Neuronal stem cell (in vitro differentiated cells): ENCODE measurements at regions not wholly inside any gene's neighbourhood (a gene's known extent, or its start where the extent isn't known, plus 50 kb on each side); places are given as distances from the start of the nearest gene placed in this dataset.
A peak's percentile ranks its signal among the peaks of the same experiment; 100 is the strongest.

ENCODE experiments used
- DNase-seq: peaks from one replicate; pipeline ENCODE4 v3.0.0-alpha.2; 2013; ENCODE audit warnings: low spot score
- H2AFZ ChIP-seq: one replicate; pipeline ENCODE4 v1.6.1; 2013; ENCODE audit warnings: mild to moderate bottlenecking, low read length, inconsistent platforms
- H2AK5ac ChIP-seq: 2 replicates; pipeline ENCODE4 v1.6.1; 2013; ENCODE audit warnings: low read depth, mild to moderate bottlenecking, inconsistent platforms, low read length, moderate library complexity, mixed read lengths
- H2BK120ac ChIP-seq: 2 replicates; pipeline ENCODE4 v1.6.1; 2013; ENCODE audit warnings: low read depth, mild to moderate bottlenecking, inconsistent platforms, low read length, moderate library complexity, mixed read lengths
- H2BK12ac ChIP-seq: one replicate; pipeline ENCODE4 v1.6.1; 2013; ENCODE audit warnings: low read length, inconsistent platforms
- H2BK15ac ChIP-seq: 2 replicates; pipeline ENCODE4 v1.6.1; 2013; ENCODE audit warnings: mild to moderate bottlenecking, low read length, inconsistent platforms, mixed read lengths
- H2BK5ac ChIP-seq: one replicate; pipeline ENCODE4 v1.6.1; 2013; ENCODE audit warnings: inconsistent platforms, mild to moderate bottlenecking, low read length, moderate library complexity
- H3K14ac ChIP-seq: one replicate; pipeline ENCODE4 v1.6.1; 2013; ENCODE audit warnings: low read length, inconsistent platforms
- H3K18ac ChIP-seq: 2 replicates; pipeline ENCODE4 v1.6.1; 2013; ENCODE audit warnings: low read length, inconsistent platforms
- H3K23ac ChIP-seq: 2 replicates; pipeline ENCODE4 v1.6.1; 2013; ENCODE audit warnings: low read depth, mild to moderate bottlenecking, mixed read lengths, low read length, inconsistent platforms; ENCODE audit not compliant: poor library complexity
- H3K27ac ChIP-seq: replicated peaks from 3 replicates; pipeline ENCODE4 v1.5.1; 2013; ENCODE audit warnings: low read length, inconsistent platforms
- H3K27me3 ChIP-seq, 3 experiments: 2 replicates each; pipeline ENCODE4 v1.6.1; 2013; ENCODE audit warnings: low read length in 3 of 3, mild to moderate bottlenecking in 2 of 3, inconsistent platforms in 1 of 3, low read depth in 1 of 3, mixed read lengths in 1 of 3, moderate library complexity in 1 of 3; ENCODE audit not compliant: control insufficient read depth in 3 of 3, insufficient read depth in 3 of 3
- H3K36me3 ChIP-seq, 2 donors: replicated peaks in 1 of 2; 2 replicates each; pipeline ENCODE4 v1.6.1; 2013; ENCODE audit warnings: low read length in 2 of 2; ENCODE audit not compliant: control insufficient read depth in 2 of 2, insufficient read depth in 2 of 2
- H3K4ac ChIP-seq: 2 replicates; pipeline ENCODE4 v1.6.1; 2013; ENCODE audit warnings: inconsistent platforms, mild to moderate bottlenecking, low read length, moderate library complexity
- H3K4me1 ChIP-seq, 2 donors: 1 replicate in 1 of 2; 2 replicates in 1 of 2; pipeline ENCODE4 v1.6.1; 2013; ENCODE audit warnings: low read length in 2 of 2, low read depth in 1 of 2; ENCODE audit not compliant: control insufficient read depth in 2 of 2, insufficient read depth in 1 of 2
- H3K4me2 ChIP-seq: one replicate; pipeline ENCODE4 v1.6.1; 2013; ENCODE audit warnings: mild to moderate bottlenecking, low read length, inconsistent platforms; ENCODE audit not compliant: insufficient read depth, poor library complexity, severe bottlenecking
- H3K4me3 ChIP-seq, 2 donors: 2 replicates each; pipeline ENCODE4 v1.5.1; 2013; ENCODE audit warnings: low read length in 2 of 2, mild to moderate bottlenecking in 2 of 2, inconsistent platforms in 1 of 2, moderate library complexity in 1 of 2
- H3K79me1 ChIP-seq: one replicate; pipeline ENCODE4 v1.6.1; 2013; ENCODE audit warnings: low read depth, mild to moderate bottlenecking, inconsistent platforms, low read length, moderate library complexity
- H3K9ac ChIP-seq: one replicate; pipeline ENCODE4 v1.6.1; 2013; ENCODE audit warnings: mild to moderate bottlenecking, low read depth, low read length, inconsistent platforms; ENCODE audit not compliant: poor library complexity
- H3K9me3 ChIP-seq, 2 donors: replicated peaks in 1 of 2; 2 replicates each; pipeline versions ENCODE3 to v1.6.1; 2013; ENCODE audit warnings: low read length in 2 of 2, mild to moderate bottlenecking in 2 of 2, inconsistent platforms in 1 of 2, low read depth in 1 of 2, mixed read lengths in 1 of 2, moderate library complexity in 1 of 2; ENCODE audit not compliant: control insufficient read depth in 2 of 2, insufficient read depth in 1 of 2
- H4K8ac ChIP-seq: one replicate; pipeline ENCODE4 v1.6.1; 2013; ENCODE audit warnings: low read depth, mild to moderate bottlenecking, inconsistent platforms, low read length, moderate library complexity
- H4K91ac ChIP-seq: one replicate; pipeline ENCODE4 v1.6.1; 2013; ENCODE audit warnings: low read length, low read depth, mild to moderate bottlenecking, inconsistent platforms; ENCODE audit not compliant: poor library complexity
- WGBS, 2 donors: extraction: QIAGEN DNeasy Blood & Tissue Kit; methylation state at CpG; one replicate each; pipeline ENCODE4 v1.1.7; 2013; ENCODE audit warnings: missing lambda C conversion rate in 2 of 2, mixed read lengths in 1 of 2; ENCODE audit not compliant: insufficient read length in 2 of 2, insufficient replicate concordance in 1 of 2; ENCODE audit errors: extremely low coverage in 2 of 2; 5-methylcytosine and 5-hydroxymethylcytosine counted together

DNA sequence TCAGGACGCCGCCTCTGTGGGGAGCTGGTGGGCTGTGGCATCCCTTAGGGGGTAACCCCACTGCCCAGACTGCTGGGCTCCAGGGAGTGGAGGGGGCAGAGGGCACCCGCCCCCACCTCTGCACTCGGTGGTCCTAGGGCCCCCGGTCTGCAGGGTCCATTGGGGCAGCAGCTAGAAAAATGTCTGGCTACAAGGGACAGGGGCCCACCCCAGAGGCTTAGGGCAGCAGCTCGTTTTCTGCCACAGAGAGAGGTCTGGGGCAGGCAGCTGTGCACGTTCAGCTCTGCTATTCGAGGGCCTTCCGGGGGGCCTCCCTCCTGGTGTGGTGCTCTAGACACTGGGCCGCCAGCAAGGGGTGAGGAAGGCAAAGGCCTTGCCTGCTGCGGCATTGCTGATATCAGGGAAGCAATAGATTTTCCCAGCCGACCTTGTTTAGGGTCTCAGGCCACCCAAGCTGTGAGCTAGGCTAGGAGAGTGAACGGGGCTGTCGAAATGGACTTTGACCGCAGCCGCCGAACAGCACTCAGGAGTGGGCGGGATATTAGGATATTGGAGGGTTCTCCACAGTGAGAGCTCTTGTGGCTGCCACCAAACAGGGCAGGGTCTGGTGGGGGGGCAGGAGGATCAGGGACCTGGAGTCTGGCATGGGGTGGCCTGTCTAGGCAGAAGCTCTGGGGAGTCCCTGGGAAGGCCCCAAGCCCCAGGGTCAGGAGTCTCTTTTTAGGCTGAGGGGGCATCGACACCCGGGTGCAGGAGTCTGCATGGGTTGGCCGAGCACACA is 61.4 kb upstream of the KLF13 start:
- no peak overlapping the region for H3K23ac ChIP-seq
- H3K4me1 ChIP-seq: peaks cover 0 to 9% of the 10 kb centered on the region in 2 donors
- H4K91ac ChIP-seq: no peak overlapping the region
- no peak overlapping the region for H2BK15ac ChIP-seq
- no peak overlapping the region for H3K9ac ChIP-seq
- no peak overlapping the region for H2AFZ ChIP-seq
- no peak overlapping the region for H4K8ac ChIP-seq
- no peak overlapping the region for H3K27ac ChIP-seq
- H3K4me2 ChIP-seq: no peak overlapping the region
- H3K27me3 ChIP-seq: peaks cover 0 to 19% (median 0%) of the 10 kb centered on the region in 3 experiments
- no CpG with 5 or more reads among the region's 21 CpGs for WGBS, 2 donors
- H2BK5ac ChIP-seq: no peak overlapping the region
- no peak for DNase-seq
- peak overlapping the region; percentile 67 for H3K18ac ChIP-seq
- H3K14ac ChIP-seq: peak overlapping the region; percentile 9
- no peak overlapping the region for H3K4ac ChIP-seq
- H2BK12ac ChIP-seq: no peak overlapping the region
- peak overlapping the region; percentile 54 for H2AK5ac ChIP-seq
- no peak overlapping the region for H2BK120ac ChIP-seq
- H3K4me3 ChIP-seq: no peak overlapping the region
- H3K36me3 ChIP-seq: no peaks in the 10 kb centered on the region
- H3K9me3 ChIP-seq: no peaks in the 10 kb centered on the region
- no peaks in the 10 kb centered on the region for H3K79me1 ChIP-seq

DNA sequence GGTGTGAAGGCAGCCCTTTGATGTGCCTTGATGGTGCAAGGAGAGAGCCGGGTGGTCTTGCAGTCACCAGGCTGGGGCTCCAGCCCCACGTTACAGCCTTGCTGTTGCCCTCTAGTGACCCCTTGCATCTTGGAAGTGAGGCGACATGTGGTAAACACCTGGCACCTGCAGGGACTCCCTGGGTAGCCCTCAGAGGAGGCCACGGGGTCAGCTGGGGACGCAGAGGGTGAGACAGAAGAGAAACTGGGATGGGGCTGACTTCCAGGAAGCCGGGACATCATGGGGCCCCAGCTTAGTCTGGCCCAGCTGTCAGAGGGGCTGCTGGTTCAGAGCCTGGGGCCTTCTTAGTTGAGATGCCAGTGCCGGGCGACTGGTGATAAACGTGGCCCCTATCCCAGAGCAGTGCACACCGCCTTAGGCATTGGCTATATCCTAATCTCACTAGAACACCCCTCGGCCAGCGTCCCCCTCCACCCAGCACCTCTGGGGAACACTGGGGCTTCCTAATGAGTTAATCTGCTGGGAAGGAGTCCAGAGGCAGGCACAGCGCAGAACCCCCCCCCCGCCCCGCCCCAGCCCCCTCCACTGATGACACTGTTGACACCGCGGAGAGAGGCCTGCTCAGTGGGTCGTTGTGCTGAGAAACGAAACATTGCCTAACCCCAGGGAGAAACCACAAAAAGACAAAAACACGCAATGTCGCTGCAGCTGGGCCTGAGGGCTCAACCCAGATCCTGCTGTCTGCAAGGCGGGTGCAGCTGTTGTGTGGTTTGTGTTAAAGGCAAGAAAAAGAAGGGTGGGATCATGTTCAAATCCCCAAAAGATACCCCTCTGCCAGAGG is 60.5 kb upstream of the KLF13 start:
- peak overlapping the region; percentile 44 for H3K9ac ChIP-seq
- no peak overlapping the region for H2BK120ac ChIP-seq
- peak overlapping the region; percentile 5 for H3K23ac ChIP-seq
- peak overlapping the region; percentile 14 for H3K18ac ChIP-seq
- H3K4ac ChIP-seq: no peak overlapping the region
- no peak overlapping the region for H3K27ac ChIP-seq
- no peak overlapping the region for H4K8ac ChIP-seq
- no peak overlapping the region for H2BK12ac ChIP-seq
- no peak overlapping the region for H2BK15ac ChIP-seq
- no peak overlapping the region for H3K4me2 ChIP-seq
- no peak overlapping the region for H3K4me3 ChIP-seq
- H3K27me3 ChIP-seq: peaks cover 0 to 19% (median 0%) of the 10 kb centered on the region in 3 experiments
- H3K9me3 ChIP-seq: no peaks in the 10 kb centered on the region
- H2AK5ac ChIP-seq: peak overlapping the region; percentile 54
- peak overlapping the region; percentile 49 for H2AFZ ChIP-seq
- H4K91ac ChIP-seq: no peak overlapping the region
- H2BK5ac ChIP-seq: no peak overlapping the region
- no peak overlapping the region for H3K14ac ChIP-seq
- no CpG with 5 or more reads among the region's 22 CpGs for WGBS, 2 donors
- peaks cover 0 to 10% of the 10 kb centered on the region in 2 donors for H3K4me1 ChIP-seq
- no peaks in the 10 kb centered on the region for H3K79me1 ChIP-seq
- DNase-seq: no peak
- no peaks in the 10 kb centered on the region for H3K36me3 ChIP-seq

DNA sequence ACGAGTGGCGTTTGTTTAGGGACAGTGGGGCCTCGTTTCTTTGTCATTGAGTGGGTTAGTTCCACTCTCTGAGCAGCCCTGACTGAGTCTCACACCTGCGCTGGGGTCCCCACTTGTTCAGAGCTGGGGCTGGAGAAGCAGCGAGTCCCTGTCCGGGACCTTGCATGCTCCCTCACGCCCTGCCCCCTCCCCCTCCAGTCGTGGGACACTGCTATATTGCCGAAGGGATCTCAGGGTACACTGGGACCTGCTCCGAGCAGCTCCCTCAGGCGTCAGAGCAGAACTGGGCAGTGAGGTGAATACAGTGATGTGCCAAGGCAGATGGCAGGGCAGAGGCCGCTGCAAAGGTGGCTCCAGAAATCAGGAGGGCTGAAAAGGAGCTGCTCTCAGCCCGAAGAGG is 59.9 kb upstream of the KLF13 start:
- peak overlapping the region; percentile 44 for H3K9ac ChIP-seq
- no peak overlapping the region for H2BK120ac ChIP-seq
- no peaks in the 10 kb centered on the region for H3K36me3 ChIP-seq
- H3K4me2 ChIP-seq: no peak overlapping the region
- WGBS, 2 donors: no CpG with 5 or more reads among the region's 13 CpGs
- H2BK12ac ChIP-seq: no peak overlapping the region
- no peak overlapping the region for H3K27ac ChIP-seq
- peaks cover 0 to 10% of the 10 kb centered on the region in 2 donors for H3K4me1 ChIP-seq
- peak overlapping the region; percentile 46 for H2AK5ac ChIP-seq
- peak overlapping the region; percentile 25 for H2BK5ac ChIP-seq
- H2AFZ ChIP-seq: peak overlapping the region; percentile 49
- H3K9me3 ChIP-seq: no peaks in the 10 kb centered on the region
- no peak overlapping the region for H3K14ac ChIP-seq
- no peak overlapping the region for H4K8ac ChIP-seq
- H3K23ac ChIP-seq: peak overlapping the region; percentile 5
- no peak overlapping the region for H4K91ac ChIP-seq
- H3K79me1 ChIP-seq: no peaks in the 10 kb centered on the region
- no peak for DNase-seq
- H3K4me3 ChIP-seq: no peak overlapping the region
- H3K4ac ChIP-seq: no peak overlapping the region
- H3K18ac ChIP-seq: peak overlapping the region; percentile 24
- H2BK15ac ChIP-seq: no peak overlapping the region
- H3K27me3 ChIP-seq: peaks cover 0 to 15% (median 0%) of the 10 kb centered on the region in 3 experiments
